ENCODE measurements at regions not wholly inside any gene's neighbourhood (a gene's known extent, or its start where the extent isn't known, plus 50 kb on each side); places are given as distances from the start of the nearest gene placed in this dataset.

- Histone ChIP-seq H3K23ac (ENCODE audit: insufficient read length, low read depth, low read length) (no peak overlapping the region), H3K79me2 (ENCODE audit: insufficient read depth, low read length) (no peaks in the 10 kb centered on the region), H4K91ac (ENCODE audit: insufficient read length, low read depth, low read length) (no peak overlapping the region), H3K27me3 (ENCODE audit: insufficient read depth, low read length) (no peaks in the 10 kb centered on the region), H4K20me1 (ENCODE audit: control insufficient read depth, insufficient read depth, insufficient read length) (no peaks in the 10 kb centered on the region), H3K9me3 (ENCODE audit: control insufficient read depth, low read depth, low read length) (no peaks in the 10 kb centered on the region), H4K5ac (ENCODE audit: insufficient read length, low read depth, low read length) (no peak overlapping the region), H3K4me1 (ENCODE audit: insufficient read depth, low read length) (no peaks in the 10 kb centered on the region), H3K18ac (ENCODE audit: insufficient read length, low read depth, low read length) (no peak overlapping the region), H2BK12ac (ENCODE audit: insufficient read length, low read depth, low read length) (no peak overlapping the region), H2AK5ac (ENCODE audit: insufficient read length, low read length) (no peak overlapping the region), H2BK120ac (ENCODE audit: low read depth, low read length, poor library complexity, severe bottlenecking) (no peak overlapping the region), H3K56ac (ENCODE audit: insufficient read length, low read depth, low read length) (no peak overlapping the region), H3K23me2 (ENCODE audit: insufficient read length, low read depth, low read length, poor library complexity, severe bottlenecking) (no peaks in the 10 kb centered on the region), H3T11ph (ENCODE audit: low read length) (no peak overlapping the region), H3K4me2 (ENCODE audit: insufficient read depth, insufficient read length, low read length) (no peak overlapping the region), H2BK5ac (ENCODE audit: insufficient read length, low read length) (no peak overlapping the region), H3K79me1 (ENCODE audit: insufficient read depth, low read depth, low read length, poor library complexity, severe bottlenecking) (no peaks in the 10 kb centered on the region), H3K14ac (ENCODE audit: insufficient read depth, low read length) (no peak overlapping the region), H3K27ac (ENCODE audit: insufficient read length, low read depth, low read length) (no peak overlapping the region), H2AFZ (ENCODE audit: low read length) (no peak overlapping the region), H2BK20ac (ENCODE audit: low read depth, low read length, poor library complexity, severe bottlenecking) (no peak overlapping the region), H3K4ac (ENCODE audit: low read depth, low read length) (no peak overlapping the region), H3K9ac (ENCODE audit: extremely low read depth, insufficient read length, low read length) (no peak overlapping the region), H2BK15ac (ENCODE audit: low read depth, low read length) (no peak overlapping the region), H4K8ac (replicated peaks; ENCODE audit: insufficient read length, low read depth, low read length) (no peak overlapping the region)
- Mint-ChIP-seq H3K27ac (no peak overlapping the region), H3K36me3 (ENCODE audit: insufficient read depth in 1 of 3, low read depth in 3 of 3) (peaks cover 0 to 3% (median 0%) of the 10 kb centered on the region in 3 experiments; a peak in 4 of 7 replicates), H3K4me1 (no peaks in the 10 kb centered on the region), H3K4me3 (no peak overlapping the region), H3K9me3 (no peaks in the 10 kb centered on the region), H3K27me3 (ENCODE audit: low read depth) (no peaks in the 10 kb centered on the region; the same call in 1 of the 2 replicates)
- no peak for DNase-seq
- TF ChIP-seq CTCF (conservative IDR thresholded peaks at IDR 0.05) = no peak
- WGBS (ENCODE audit: extremely low coverage, insufficient read length, low lambda C conversion rate) = no CpG with 5 or more reads among the region's 1 CpG
Measured at GRCh38 chr4:71930459-71930858, 101.3 kb upstream of the NPFFR2 start.
